ENCODE measurements at regions not wholly inside any gene's neighbourhood (a gene's known extent, or its start where the extent isn't known, plus 50 kb on each side); places are given as distances from the start of the nearest gene placed in this dataset.

DNA sequence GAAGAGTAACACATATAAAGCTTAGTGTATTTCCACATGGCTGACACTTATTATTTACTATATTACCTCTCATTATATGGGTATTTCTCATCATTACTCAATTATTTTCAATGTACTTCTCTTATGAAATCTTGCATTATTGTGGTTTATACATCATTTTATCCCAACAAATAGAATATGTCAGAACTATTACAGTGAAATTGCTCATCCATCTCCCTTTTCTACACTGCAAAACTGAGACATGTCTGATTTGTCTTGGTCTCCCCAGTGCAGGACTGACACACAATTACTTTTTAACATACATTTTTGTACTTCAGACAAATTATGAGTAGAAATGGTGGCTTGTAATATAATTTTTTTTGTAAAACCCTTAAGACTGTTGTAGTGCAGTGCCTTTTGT lies 600.9 kb downstream of the PLCL1 start:
- TF ChIP-seq POLR2AphosphoS5 (IDR thresholded peaks at IDR 0.05; ENCODE audit: low read depth, low read length) (no peak), POLR2A (IDR thresholded peaks at IDR 0.05; ENCODE audit: low read depth, low read length) (no peak), PAX5 (IDR thresholded peaks at IDR 0.05; ENCODE audit: insufficient read depth, low read length, severe bottlenecking) (no peak), TAF1 (IDR thresholded peaks at IDR 0.05; ENCODE audit: low read depth, low read length) (no peak), SPI1 (IDR thresholded peaks at IDR 0.05; ENCODE audit: low read depth, low read length) (no peak)

Measured in GM12891 (cell line).